H9 (cell line): ENCODE measurements at regions not wholly inside any gene's neighbourhood (a gene's known extent, or its start where the extent isn't known, plus 50 kb on each side); places are given as distances from the start of the nearest gene placed in this dataset.

Source experiments
- DNase-seq: peaks from one replicate; pipeline ENCODE4 v3.0.0-alpha.2; 2017
- H2AFZ ChIP-seq: one replicate; pipeline ENCODE4 v1.6.1; 2013; ENCODE audit warnings: mild to moderate bottlenecking, low read length, control low read depth, moderate library complexity
- H2AK5ac ChIP-seq: 2 replicates; pipeline ENCODE4 v1.6.1; 2013; ENCODE audit warnings: low read length, control low read depth, mixed read lengths; ENCODE audit not compliant: insufficient read length
- H2BK120ac ChIP-seq: one replicate; pipeline ENCODE4 v1.6.1; 2013; ENCODE audit warnings: low read depth, mild to moderate bottlenecking, low read length, control low read depth, inconsistent platforms; ENCODE audit not compliant: poor library complexity, severe bottlenecking
- H2BK12ac ChIP-seq: 2 replicates; pipeline ENCODE4 v1.6.1; 2013; ENCODE audit warnings: low read length, control low read depth, mixed read lengths, low read depth; ENCODE audit not compliant: insufficient read length
- H2BK15ac ChIP-seq: 2 replicates; pipeline ENCODE4 v1.6.1; 2013; ENCODE audit warnings: low read depth, low read length, control low read depth
- H2BK20ac ChIP-seq: one replicate; pipeline ENCODE4 v1.6.1; 2013; ENCODE audit warnings: low read depth, mild to moderate bottlenecking, low read length, control low read depth, inconsistent platforms; ENCODE audit not compliant: poor library complexity, severe bottlenecking
- H2BK5ac ChIP-seq: 2 replicates; pipeline ENCODE4 v1.6.1; 2013; ENCODE audit warnings: low read length, control low read depth, mixed read lengths; ENCODE audit not compliant: insufficient read length
- H3K14ac ChIP-seq: 2 replicates; pipeline ENCODE4 v1.6.1; 2013; ENCODE audit warnings: low read length, control low read depth; ENCODE audit not compliant: insufficient read depth
- H3K18ac ChIP-seq: 2 replicates; pipeline ENCODE4 v1.6.1; 2013; ENCODE audit warnings: low read depth, mild to moderate bottlenecking, mixed read lengths, low read length, control low read depth; ENCODE audit not compliant: insufficient read length
- H3K23ac ChIP-seq: 2 replicates; pipeline ENCODE4 v1.6.1; 2013; ENCODE audit warnings: low read length, control low read depth, mixed read lengths, low read depth; ENCODE audit not compliant: insufficient read length
- H3K23me2 ChIP-seq: 2 replicates; pipeline ENCODE4 v1.6.1; 2013; ENCODE audit warnings: low read depth, mild to moderate bottlenecking, mixed read lengths, low read length, control low read depth; ENCODE audit not compliant: insufficient read length, poor library complexity, severe bottlenecking
- H3K27ac ChIP-seq: 2 replicates; pipeline ENCODE4 v1.5.1; 2013; ENCODE audit warnings: low read length, control low read depth, mixed read lengths, low read depth; ENCODE audit not compliant: insufficient read length
- H3K27me3 ChIP-seq: 2 replicates; pipeline ENCODE4 v1.6.1; 2013; ENCODE audit warnings: low read length, control low read depth, inconsistent platforms; ENCODE audit not compliant: insufficient read depth
- H3K4ac ChIP-seq: 2 replicates; pipeline ENCODE4 v1.6.1; 2013; ENCODE audit warnings: low read depth, mild to moderate bottlenecking, control low read depth, inconsistent platforms, low read length, moderate library complexity
- H3K4me1 ChIP-seq: 2 replicates; pipeline ENCODE4 v1.6.1; 2013; ENCODE audit warnings: low read length, control low read depth, inconsistent platforms; ENCODE audit not compliant: insufficient read depth
- H3K4me2 ChIP-seq: 2 replicates; pipeline ENCODE4 v1.6.1; 2013; ENCODE audit warnings: low read length, control low read depth, mixed read lengths; ENCODE audit not compliant: insufficient read length, insufficient read depth
- H3K56ac ChIP-seq: 2 replicates; pipeline ENCODE4 v1.6.1; 2013; ENCODE audit warnings: low read depth, mild to moderate bottlenecking, mixed read lengths, low read length, control low read depth; ENCODE audit not compliant: insufficient read length
- H3K79me1 ChIP-seq: 2 replicates; pipeline ENCODE4 v1.6.1; 2013; ENCODE audit warnings: low read depth, mild to moderate bottlenecking, moderate library complexity, low read length, control low read depth, inconsistent platforms; ENCODE audit not compliant: insufficient read depth, poor library complexity, severe bottlenecking
- H3K79me2 ChIP-seq: 2 replicates; pipeline ENCODE4 v1.6.1; 2013; ENCODE audit warnings: low read length, control low read depth, inconsistent platforms; ENCODE audit not compliant: insufficient read depth
- H3K9ac ChIP-seq: 2 replicates; pipeline ENCODE4 v1.6.1; 2013; ENCODE audit warnings: low read length, control low read depth, mixed read lengths; ENCODE audit not compliant: insufficient read length; ENCODE audit errors: extremely low read depth
- H3K9me3 ChIP-seq: one replicate; pipeline ENCODE4 v1.6.1; 2013; ENCODE audit warnings: low read depth, low read length, inconsistent platforms; ENCODE audit not compliant: control insufficient read depth
- H3T11ph ChIP-seq: one replicate; pipeline ENCODE4 v1.6.1; 2013; ENCODE audit warnings: mild to moderate bottlenecking, low read length, control low read depth, inconsistent platforms
- H4K20me1 ChIP-seq: one replicate; pipeline ENCODE4 v1.6.1; 2013; ENCODE audit not compliant: control insufficient read depth, insufficient read length, insufficient read depth
- H4K5ac ChIP-seq: 2 replicates; pipeline ENCODE4 v1.6.1; 2013; ENCODE audit warnings: low read depth, mild to moderate bottlenecking, mixed read lengths, low read length, control low read depth; ENCODE audit not compliant: insufficient read length
- H4K8ac ChIP-seq: replicated peaks from 2 replicates; pipeline ENCODE4 v1.6.1; 2013; ENCODE audit warnings: low read length, control low read depth, mixed read lengths, low read depth; ENCODE audit not compliant: insufficient read length
- H4K91ac ChIP-seq: 2 replicates; pipeline ENCODE4 v1.6.1; 2013; ENCODE audit warnings: low read depth, mild to moderate bottlenecking, moderate library complexity, mixed read lengths, low read length, control low read depth; ENCODE audit not compliant: insufficient read length
- H3K27ac Mint-ChIP-seq, 3 experiments: 2 replicates in 2 of 3; 3 replicates in 1 of 3; pipeline ENCODE4 v1.8.0; 2020 to 2021; ENCODE audit warnings: mixed read lengths in 3 of 3, mild to moderate bottlenecking in 1 of 3, moderate library complexity in 1 of 3
- H3K27me3 Mint-ChIP-seq: 2 replicates; pipeline ENCODE4 v1.8.0; 2021; ENCODE audit warnings: low read depth, mild to moderate bottlenecking, moderate library complexity, mixed read lengths
- H3K36me3 Mint-ChIP-seq, 3 experiments: 2 replicates in 2 of 3; 3 replicates in 1 of 3; pipeline ENCODE4 v1.8.0; 2020 to 2021; ENCODE audit warnings: low read depth in 3 of 3, mixed read lengths in 3 of 3; ENCODE audit not compliant: insufficient read depth in 1 of 3
- H3K4me1 Mint-ChIP-seq, 2 experiments: 2 replicates each; pipeline ENCODE4 v1.8.0; 2020; ENCODE audit warnings: mixed read lengths in 2 of 2
- H3K4me3 Mint-ChIP-seq, 2 experiments: 2 replicates in 1 of 2; 3 replicates in 1 of 2; pipeline ENCODE4 v1.8.0; 2020 to 2021; ENCODE audit warnings: mild to moderate bottlenecking in 2 of 2, mixed read lengths in 2 of 2, moderate library complexity in 1 of 2
- H3K9me3 Mint-ChIP-seq, 2 experiments: 2 replicates in 1 of 2; 3 replicates in 1 of 2; pipeline ENCODE4 v1.8.0; 2020; ENCODE audit warnings: mild to moderate bottlenecking in 2 of 2, mixed read lengths in 2 of 2, moderate library complexity in 1 of 2
- CTCF ChIP-seq: fragments of 200-600 bp; sonication (generic); conservative IDR thresholded peaks from 3 replicates; pipeline ENCODE4 v1.8.0; 2021; ENCODE audit warnings: antibody characterized with exemption, mild to moderate bottlenecking
- WGBS: extraction: QIAGEN DNeasy Blood & Tissue Kit; methylation state at CpG from one replicate; pipeline ENCODE4 v1.1.7; 2013; ENCODE audit warnings: missing lambda C conversion rate, low lambda C conversion rate, mixed read lengths; ENCODE audit not compliant: insufficient read length; ENCODE audit errors: extremely low coverage; 5-methylcytosine and 5-hydroxymethylcytosine counted together

DNA sequence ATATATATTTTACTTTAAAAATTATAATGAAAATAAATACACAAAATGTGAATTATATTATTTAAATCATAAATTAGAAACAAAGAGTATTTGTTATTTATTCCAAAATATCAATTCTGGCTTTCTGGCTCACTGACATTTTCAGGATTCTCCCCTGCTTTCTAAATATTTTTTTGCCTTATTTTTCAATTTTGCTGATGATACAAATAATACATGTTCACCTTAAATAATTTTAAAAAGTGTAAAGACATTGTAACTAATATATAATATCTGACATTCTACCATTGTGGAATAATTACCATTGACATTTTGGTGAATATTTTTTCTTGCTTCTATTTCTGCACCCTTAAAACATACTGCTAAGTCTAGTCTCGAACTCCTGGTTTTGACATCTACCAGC is 325.9 kb upstream of the CBLB start:
- Mint-ChIP-seq H3K27ac (no peak overlapping the region), H3K4me3 (no peak overlapping the region), H3K36me3 (no peaks in the 10 kb centered on the region), H3K27me3 (no peaks in the 10 kb centered on the region), H3K9me3 (no peaks in the 10 kb centered on the region; a peak in 1 of 5 replicates), H3K4me1 (peaks cover 0 to 4% of the 10 kb centered on the region in 2 experiments; a peak in 3 of 4 replicates)
- Histone ChIP-seq H4K91ac (no peak overlapping the region), H3K56ac (no peak overlapping the region), H2AK5ac (no peak overlapping the region), H3K23me2 (no peaks in the 10 kb centered on the region), H3K9ac (no peak overlapping the region), H3K27me3 (no peaks in the 10 kb centered on the region), H3K4me1 (no peaks in the 10 kb centered on the region), H2BK15ac (no peak overlapping the region), H2BK20ac (no peak overlapping the region), H3K27ac (no peak overlapping the region), H3K9me3 (no peaks in the 10 kb centered on the region), H3T11ph (no peak overlapping the region), H4K20me1 (no peaks in the 10 kb centered on the region), H3K14ac (no peak overlapping the region), H2BK5ac (no peak overlapping the region), H2AFZ (no peak overlapping the region), H3K23ac (no peak overlapping the region), H3K79me2 (no peaks in the 10 kb centered on the region), H2BK120ac (no peak overlapping the region), H4K5ac (no peak overlapping the region), H2BK12ac (no peak overlapping the region), H3K18ac (no peak overlapping the region), H3K4me2 (no peak overlapping the region), H3K4ac (no peak overlapping the region), H4K8ac (no peak overlapping the region), H3K79me1 (no peaks in the 10 kb centered on the region)
- no peak for TF ChIP-seq CTCF
- no peak for DNase-seq
- no CpG with 5 or more reads among the region's 1 CpG for WGBS
